Keratinocyte (primary cell): ENCODE measurements at regions not wholly inside any gene's neighbourhood (a gene's known extent, or its start where the extent isn't known, plus 50 kb on each side); places are given as distances from the start of the nearest gene placed in this dataset.

Experiments
- EZH2 ChIP-seq: IDR thresholded peaks from one replicate; pipeline ENCODE4 v1.6.1; 2012; ENCODE audit warnings: inconsistent platforms, mild to moderate bottlenecking, low read length, moderate library complexity
- TF ChIP-seq, protein P1 (sequence below), 3 experiments: IDR thresholded peaks in 1 of 3; conservative IDR thresholded peaks in 1 of 3; optimal IDR thresholded peaks in 1 of 3; 2 replicates in 2 of 3; 3 replicates in 1 of 3; pipeline versions ENCODE3 to v1.5.1; 2011; ENCODE audit warnings: low read length in 3 of 3, mild to moderate bottlenecking in 3 of 3, moderate library complexity in 2 of 3, control low read depth in 1 of 3, inconsistent platforms in 1 of 3; ENCODE audit not compliant: insufficient read depth in 2 of 3; ENCODE audit errors: extremely low read depth in 1 of 3

DNA sequence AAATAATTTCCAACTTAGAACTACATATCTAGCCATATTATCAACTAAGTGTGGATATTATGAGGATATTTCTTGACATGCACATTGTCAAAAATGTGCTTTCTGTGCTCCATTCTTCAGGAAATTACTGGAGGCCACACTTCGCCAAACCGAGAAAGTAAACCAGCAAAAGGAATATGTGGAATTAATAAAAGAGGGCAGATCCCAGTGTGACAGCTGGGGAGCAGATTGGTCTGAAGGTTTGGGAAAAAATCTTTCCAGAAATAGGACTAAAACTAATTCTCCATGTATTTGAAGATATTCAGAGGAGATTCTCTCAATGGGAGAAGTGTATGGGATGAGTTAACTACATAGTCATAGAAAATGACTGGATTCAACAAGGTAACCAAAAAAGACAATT, 546.9 kb upstream of the API5 start:
- TF ChIP-seq, protein P1, sequence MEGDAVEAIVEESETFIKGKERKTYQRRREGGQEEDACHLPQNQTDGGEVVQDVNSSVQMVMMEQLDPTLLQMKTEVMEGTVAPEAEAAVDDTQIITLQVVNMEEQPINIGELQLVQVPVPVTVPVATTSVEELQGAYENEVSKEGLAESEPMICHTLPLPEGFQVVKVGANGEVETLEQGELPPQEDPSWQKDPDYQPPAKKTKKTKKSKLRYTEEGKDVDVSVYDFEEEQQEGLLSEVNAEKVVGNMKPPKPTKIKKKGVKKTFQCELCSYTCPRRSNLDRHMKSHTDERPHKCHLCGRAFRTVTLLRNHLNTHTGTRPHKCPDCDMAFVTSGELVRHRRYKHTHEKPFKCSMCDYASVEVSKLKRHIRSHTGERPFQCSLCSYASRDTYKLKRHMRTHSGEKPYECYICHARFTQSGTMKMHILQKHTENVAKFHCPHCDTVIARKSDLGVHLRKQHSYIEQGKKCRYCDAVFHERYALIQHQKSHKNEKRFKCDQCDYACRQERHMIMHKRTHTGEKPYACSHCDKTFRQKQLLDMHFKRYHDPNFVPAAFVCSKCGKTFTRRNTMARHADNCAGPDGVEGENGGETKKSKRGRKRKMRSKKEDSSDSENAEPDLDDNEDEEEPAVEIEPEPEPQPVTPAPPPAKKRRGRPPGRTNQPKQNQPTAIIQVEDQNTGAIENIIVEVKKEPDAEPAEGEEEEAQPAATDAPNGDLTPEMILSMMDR (optimal IDR thresholded peaks at IDR 0.05 in 1 of 3, IDR thresholded peaks at IDR 0.05 in 1 of 3, conservative IDR thresholded peaks at IDR 0.05 in 1 of 3; ENCODE audit: extremely low read depth in 1 of 3, insufficient read depth in 2 of 3, low read length in 3 of 3) = no peak
- no peak for TF ChIP-seq EZH2
